ENCODE measurements at regions not wholly inside any gene's neighbourhood (a gene's known extent, or its start where the extent isn't known, plus 50 kb on each side); places are given as distances from the start of the nearest gene placed in this dataset.
"Not testable (repeated sequence)": the region's sequence is repeated elsewhere in the genome, so short reads cannot be mapped to it uniquely, and the experiment has no call there.

DNA sequence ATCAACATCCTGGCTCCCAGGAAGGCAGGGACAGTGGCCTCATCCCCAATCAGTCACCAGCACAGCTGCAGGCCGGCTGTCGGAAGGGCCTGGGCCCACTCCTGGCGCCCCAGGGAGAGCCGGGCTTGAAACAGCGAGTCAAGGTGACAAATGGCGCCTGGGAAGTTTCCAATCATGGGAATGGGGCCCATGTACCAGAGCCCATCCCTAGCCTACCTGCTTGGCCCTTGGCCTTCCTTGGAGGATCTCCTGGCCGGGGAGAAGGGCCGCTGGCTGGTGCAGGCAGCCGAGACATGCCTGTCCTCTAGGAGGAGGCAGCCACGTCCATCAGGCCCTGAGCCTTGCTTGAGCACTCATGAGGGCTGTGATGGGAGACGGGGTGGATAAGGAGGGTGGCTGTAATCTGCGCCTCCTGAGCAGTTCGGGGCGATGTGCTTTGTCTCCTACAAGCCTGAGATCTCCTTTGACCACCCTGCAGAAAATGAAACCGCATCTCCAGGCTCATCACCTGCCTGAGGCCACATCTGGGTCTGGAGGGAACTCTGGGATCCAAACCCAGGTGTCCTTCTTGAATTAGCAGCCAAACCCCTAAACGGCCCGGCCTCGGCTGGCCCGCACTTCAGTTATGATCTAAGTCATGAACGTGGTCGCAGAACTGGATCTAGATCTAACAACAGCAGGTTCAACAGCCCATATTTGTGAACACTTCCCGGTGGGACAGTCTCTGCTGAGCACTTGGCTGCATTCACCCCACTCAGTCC is 862.0 kb downstream of the TBC1D22A start:
- DNase-seq: no peak

DNA sequence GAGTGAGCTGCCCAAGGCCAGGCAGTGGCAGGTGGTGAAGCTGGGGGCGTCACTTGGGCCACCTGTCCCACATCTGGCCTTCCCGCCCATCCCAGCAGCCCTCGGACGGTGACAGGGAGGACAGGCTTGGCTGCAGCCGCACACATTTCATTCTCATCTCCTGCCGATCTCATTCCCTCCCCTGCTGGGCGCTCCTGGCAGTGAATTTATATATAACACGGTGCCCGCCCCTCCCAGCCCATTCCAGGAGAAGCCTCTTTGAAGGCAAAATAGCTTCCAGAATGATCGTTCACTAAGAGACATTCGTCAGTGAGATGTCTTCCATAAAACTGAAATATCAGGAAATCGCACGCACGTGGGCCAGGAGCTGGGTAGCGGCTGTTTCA is 861.3 kb downstream of the TBC1D22A start:
- no peak for DNase-seq

DNA sequence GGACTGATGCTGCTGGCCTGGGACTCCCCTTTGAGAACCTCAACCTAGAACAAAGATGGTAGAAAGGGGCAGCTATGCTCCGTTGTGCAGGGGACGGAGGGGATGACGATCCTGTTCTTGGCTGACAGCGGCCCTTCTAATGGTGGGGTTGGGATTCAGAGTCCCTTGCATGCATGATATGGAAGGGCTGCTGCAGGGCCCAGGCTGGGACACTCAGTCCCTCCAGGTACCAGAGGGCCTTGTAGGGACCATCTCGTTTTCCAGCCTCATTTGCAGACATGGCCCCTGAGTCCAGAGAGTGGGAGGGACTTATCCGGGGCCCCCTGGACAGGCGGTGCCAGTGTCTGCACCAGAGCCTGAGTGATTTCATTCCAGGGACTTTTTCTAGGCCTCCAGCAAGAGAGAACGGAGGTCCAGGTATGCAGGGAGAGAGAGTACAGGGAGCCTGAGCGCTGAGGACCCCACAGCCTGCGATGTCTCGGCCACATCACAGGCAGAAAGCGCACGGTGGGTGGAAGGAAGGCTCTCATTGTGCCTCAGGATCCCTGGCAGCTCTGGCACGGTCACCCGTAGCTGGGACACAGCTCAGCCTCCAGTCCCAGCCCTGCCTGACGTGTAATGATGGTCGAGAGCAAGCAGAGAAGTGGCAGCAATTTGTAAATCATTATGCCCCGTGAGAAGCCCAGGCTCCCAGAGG is 860.8 kb downstream of the TBC1D22A start:
- no peak for DNase-seq

DNA sequence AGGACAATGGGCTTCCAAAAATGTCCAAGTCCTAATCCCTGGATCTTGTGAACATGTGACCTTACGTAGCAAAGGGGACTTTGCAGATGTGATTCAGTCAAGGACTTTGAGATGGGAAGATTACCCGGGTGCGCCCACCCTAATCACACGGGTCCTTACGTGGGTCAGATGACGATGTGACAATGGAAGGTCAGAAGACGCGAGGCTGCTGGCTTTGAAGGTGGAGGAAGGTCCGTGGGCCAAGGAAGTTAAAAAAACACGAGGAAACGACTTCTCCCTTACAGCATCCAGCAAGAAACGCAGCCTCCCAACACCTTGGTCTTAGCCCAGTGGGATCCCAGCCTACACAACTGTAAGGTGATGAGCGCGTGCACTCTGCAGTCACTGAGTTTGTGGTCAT is 860.1 kb downstream of the TBC1D22A start:
- no peak for DNase-seq

DNA sequence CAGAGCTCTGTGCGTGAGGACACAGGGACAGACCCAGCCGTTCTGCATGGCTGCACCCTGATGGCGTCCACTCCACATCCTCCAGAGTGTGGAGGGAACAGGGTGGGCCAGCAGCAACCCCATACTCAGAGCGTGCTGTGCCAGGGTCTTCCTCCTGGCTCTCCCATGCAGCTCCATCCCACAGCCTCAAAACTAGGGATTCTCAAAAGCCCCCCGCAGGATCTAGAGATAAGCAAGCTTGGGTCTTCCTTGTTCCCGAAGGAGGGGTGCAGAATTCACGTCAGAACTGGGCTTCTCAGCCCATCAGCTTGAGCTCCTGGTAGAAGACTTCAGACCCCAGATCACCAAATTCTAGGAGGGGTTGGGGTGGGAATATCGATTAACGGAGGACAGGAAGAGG is 858.8 kb downstream of the TBC1D22A start:
- DNase-seq: no peak

- no peak for DNase-seq
Measured at GRCh38 chr22:47620391-47620790, 857.9 kb downstream of the TBC1D22A start.

- DNase-seq: no peak
Measured at GRCh38 chr22:47619631-47620030, 857.2 kb downstream of the TBC1D22A start.

DNA sequence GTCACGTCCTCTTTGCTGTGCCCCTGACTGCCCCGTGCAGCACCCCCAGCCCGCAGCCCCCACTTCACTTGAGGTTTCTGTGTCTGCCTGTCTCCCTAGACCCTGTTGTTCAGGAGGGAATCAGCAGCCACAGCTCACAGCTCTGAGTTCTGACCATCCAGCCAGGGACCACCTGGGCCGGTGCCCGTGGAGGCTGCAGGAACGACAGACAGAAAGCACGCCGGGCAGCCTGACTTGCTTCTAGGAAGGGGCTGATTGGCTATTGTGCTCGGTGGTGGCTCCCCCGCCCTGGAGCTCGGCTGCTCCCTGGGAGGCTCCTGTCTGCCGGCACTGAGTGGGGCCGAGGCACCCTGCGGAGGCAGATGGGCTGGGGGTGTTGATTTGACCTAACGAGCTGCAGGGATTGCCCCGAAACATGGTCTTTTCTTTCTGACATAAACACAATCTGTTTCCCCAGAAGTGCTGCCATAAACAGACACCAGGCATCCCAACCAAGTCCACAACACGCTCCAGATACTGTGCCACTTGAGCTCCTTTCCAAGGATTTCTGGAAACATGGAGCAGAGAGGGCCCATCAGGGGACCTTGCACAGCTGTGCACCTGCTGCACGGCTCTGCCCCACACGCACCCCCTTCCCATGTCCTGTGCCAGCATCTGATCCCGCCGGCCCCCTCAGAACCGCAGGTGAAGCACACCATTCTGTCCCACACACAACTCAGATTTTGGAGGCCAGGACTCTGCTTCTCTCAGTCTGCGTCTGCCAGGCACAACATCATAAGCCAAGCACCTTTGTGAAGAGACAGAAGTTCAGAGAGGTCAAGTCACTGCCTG is 855.9 kb downstream of the TBC1D22A start:
- no peak for DNase-seq

DNA sequence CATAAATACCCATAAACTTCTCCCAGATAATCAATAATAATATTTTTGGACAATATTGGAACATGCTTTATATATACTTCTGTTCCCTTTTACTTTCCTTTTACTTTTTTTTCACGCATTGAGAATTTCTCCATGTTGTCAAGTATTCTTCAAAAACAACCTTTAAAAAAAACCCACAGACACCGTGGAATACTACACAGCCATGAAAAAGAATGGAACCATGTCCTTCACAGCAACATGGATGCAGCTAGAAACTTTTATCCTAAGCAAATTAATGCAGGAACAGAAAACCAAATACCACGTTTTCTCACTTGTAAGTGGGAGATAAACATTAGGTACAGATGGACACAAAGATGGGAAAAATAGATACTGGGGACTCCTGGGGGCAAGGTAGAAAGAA is 854.7 kb downstream of the TBC1D22A start:
- no peak for DNase-seq

DNA sequence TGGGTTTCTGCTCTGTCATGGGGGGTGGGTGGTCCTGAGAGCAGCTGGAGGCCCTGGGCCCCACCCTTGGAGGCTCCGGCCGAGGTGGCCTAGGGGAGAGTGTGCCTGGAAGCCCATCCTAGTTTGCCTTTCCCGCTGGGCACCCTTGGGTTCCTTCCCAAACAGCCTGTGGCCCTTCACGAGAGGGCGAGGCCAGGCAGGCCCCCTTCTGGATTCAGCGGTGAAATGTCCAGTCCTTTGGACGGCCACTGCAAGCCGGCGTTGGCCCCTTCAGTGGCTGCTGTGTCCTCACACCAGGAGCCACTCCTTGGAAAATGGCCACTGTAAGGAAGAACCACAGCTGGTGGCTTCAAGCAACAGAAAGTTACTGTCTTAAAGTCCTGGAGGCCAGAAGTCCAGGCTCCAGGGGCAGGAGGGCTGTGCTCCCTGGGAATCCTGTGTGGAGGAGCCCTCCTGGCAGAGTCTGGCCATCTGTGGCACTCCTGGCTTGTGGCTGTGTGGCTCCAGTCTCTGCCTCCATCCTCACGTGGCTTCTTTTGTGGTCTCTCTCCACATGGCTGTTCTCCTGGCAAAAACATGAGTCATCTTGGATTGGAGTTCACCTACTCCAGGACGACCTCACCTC is 854.1 kb downstream of the TBC1D22A start:
- no peak for DNase-seq

DNA sequence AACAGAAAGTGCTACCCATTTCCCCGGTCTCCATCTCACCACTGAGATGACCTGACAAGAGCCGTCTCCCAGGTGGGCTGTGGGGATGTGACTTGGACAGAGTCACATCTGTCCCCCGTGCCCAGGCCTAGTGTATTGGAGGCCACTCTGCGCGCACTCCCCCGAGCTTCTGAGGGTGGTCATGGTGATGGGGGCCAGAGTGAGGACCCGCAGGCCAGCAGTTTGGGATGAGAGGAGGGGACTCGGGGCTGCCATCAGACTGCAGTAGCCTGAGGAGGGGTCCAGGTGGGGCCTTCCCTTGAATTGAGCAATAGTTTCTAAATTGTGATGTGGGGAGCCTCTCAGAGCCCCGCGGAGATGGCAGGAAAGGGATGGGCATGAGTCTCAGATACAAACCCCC is 852.6 kb downstream of the TBC1D22A start:
- no peak for DNase-seq

DNA sequence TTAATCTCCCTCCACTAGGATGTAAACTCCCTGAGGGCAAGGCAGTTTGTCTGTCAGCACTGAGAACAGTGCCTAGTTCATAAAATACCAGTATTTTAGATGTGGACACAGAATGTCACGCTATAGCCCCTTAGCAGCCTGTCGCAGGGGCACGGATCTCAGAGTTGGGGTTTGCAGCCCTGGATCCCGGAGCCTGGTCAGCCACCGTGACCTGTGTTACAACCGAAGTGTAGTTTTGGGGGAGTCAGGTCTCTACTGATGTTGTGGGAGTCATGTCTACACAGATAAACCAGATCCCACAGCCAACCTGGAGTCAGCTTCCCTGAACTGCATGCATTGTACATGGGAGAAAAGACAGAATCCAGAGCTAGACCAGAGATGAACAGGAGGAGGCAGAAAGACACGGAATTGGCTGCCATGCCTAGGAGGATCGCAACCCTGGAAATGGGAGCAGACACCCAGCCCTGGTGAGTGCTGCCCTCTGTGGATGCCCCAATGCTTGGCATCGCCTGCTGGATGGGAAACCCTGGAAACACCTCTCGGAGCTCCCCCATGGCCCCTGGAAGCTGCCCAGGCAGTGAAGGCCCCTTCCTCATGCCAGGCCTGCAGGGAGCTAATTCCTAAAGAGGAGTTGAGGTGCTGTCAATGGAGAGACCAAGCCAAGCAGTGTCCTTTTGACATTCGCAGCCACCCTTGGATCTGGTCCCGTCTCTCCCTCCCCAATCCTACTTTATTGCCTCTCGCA is 851.3 kb downstream of the TBC1D22A start:
- DNase-seq: no peak

DNA sequence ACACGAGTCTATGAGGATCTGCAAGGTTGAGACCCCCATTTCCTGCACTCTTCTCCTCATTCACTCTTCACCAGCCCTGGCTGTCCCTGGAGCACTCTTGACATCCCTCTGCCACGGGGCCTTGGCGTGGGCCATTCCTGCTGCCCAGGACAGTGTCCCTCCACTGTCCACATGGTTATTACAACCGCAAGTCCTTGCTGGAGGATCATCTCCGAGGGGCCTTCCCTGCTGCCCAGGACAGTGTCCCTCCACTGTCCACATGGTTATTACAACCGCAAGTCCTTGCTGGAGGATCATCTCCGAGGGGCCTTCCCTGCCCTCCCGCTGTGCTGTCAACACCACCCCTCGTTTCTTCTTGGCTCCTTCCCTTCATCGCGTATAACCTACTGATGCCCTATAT is 850.7 kb downstream of the TBC1D22A start:
- not testable (repeated sequence) for DNase-seq

DNA sequence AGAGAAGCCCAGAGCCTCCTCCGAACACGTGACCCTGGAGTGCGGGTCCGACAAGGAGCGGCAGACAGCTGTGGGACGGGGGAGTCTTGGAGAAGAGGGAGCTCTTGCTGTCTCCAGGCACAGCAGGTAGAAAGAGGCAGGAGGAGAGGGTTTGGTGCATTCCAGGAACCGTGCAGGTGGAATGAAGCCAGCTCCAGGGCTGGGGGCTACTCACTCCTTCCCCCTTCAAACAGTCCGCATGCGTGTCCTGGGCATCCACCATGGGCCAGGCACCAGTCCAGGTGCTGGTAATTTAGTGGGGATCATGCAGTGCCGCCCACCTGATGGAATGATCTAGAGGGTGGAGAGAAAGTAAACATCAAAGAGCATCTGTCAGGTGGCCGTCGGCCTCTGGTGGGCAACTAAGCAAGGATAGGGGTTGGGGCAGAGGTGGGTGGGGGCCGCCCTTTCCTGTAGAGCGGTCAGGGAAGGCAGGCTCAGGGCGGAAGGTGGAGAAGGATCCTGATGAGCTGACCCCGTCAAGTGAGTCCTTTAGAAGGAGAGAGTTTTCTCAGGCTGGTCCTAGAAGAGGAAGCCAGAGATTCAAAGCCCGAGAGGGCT is 850.0 kb downstream of the TBC1D22A start:
- DNase-seq: no peak

DNA sequence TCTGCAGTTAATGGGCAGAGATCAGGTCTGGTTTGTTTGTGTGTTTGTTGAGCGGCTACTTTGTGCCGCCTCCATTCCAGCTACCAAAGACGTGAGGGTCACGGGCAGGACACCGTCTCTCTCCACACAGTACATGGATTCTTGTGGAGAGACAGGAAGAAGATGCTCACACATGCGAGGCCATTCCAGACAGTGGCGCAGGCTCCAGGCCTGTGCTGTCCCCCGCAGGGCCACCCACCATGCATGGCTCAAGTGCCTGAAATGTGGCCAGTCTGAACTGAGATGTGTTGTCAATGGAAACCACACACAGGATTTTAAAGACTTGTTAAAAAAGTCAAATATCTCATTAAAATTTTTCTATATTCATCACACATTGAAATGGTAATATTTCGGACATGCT is 848.3 kb downstream of the TBC1D22A start:
- DNase-seq: no peak

DNA sequence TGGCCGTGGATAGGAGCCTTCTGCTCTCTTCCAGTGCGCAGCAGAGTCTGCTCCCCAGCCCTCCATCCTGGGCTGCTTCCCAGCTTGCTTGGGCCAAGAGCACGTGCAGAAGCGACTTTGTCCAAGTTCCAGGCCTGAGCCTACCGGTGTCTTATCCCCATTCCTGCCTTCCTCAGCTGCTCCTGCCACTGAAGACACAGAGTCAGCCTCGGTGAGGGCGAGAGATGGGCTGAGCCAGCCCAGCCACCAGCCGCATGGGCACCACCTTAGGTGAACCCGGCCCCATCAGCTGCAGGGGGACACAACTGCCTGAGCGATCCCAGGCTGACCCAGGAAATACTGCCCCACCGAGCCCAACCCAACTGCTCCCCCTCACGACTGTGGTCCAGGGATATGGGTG is 847.8 kb downstream of the TBC1D22A start:
- DNase-seq: no peak

GRCh38 chr22:47609653-47610052 is 847.2 kb downstream of the TBC1D22A start:
- no peak for DNase-seq

DNA sequence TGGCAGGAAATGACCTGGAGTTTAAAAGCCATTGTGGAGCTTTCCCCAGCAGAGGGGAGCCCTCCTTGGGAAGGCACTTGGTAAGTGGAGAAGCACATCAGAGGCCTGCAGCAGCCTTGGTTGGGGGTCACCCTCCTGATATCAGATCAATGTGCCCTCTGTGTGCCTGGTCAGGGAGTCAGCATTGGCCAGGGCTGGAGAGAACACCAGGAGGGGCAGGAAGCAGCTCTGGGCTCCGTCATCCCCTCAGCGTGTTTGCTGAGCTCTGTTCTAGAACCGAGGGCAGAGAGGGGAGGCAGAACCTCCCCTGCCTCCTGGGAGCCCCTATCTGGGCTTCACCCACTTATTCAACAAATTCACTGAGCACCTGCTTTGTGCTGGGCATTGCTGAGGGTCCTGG is 846.0 kb downstream of the TBC1D22A start:
- DNase-seq: no peak

DNA sequence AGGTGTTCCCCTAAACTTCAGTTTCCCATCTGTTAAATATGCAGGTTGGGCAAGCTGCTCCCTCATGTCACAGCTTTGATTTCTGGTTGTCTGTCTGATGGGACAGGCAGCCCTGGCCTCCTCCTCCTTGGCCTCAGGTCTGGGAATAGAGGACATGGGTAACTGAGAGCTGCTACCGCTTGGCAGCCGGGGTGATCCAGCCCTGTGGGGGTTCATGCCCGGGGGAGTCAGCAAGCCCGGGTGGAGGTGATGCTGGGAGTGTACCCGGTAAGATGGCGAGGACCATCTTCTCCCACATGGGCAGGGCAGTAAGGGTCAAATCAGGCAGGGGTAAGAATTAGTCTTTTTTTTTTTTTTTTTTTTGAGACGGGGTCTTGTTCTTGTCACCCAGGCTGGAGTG is 845.0 kb downstream of the TBC1D22A start:
- DNase-seq: no peak

- no peak for DNase-seq
Measured at GRCh38 chr22:47606426-47606825, 844.0 kb downstream of the TBC1D22A start.

GRCh38 chr22:47605886-47606285 is 843.4 kb downstream of the TBC1D22A start:
- no peak for DNase-seq

DNA sequence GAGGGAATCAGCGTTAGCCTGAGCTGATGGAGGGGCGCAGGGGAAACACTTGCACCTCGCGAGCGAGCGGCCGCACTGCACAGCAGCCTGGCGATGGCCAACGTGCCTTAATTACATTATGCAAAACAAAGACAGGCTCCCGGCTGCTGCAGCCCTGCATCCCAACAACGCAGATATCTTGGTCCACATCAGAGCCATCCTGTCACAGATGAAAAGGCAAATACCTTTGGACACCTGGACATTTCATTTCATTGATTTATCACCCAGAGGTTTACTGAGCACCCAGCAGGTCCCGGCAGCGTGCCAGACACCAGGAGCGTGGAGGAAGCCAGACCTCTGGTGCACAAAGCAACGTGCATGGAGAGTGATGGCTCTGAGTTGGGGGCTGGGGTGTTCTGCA is 843.0 kb downstream of the TBC1D22A start:
- DNase-seq: no peak
